ENCODE measurements at regions not wholly inside any gene's neighbourhood (a gene's known extent, or its start where the extent isn't known, plus 50 kb on each side); places are given as distances from the start of the nearest gene placed in this dataset.

DNA sequence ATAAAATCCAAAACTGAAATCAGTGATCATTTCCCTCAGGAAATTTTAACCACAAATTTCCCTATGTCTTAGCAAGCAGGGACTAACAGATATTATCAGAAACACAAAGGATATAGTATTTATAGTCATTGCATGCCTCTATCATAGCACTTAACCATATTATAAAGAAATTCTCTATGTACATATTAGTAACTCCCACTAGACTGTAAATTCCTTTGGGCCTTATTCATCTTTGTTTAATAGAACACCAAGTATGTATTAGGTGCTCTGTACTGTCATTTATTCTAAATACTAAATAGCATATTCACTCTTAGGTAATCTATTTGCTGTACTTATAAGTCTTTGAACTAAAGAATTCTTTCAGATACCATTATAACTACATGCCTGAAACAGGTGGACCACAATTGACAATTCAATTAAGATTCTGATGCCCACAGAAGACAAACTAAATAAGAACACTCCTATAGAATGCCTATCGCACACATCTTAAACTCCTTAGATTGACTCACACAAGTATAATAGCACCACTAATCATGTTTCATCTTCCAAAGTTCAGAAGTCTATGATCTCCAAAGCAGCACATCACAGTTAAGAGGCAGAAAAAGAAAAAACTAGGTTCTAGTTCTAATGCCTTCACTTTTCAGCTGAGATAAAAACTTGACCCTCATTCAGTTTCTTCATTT, 134.1 kb downstream of the FSCB start:
- peaks cover 29% of the 10 kb centered on the region for H3K9me3 Mint-ChIP-seq
- no peak for DNase-seq
- H3K27me3 Mint-ChIP-seq (ENCODE audit: low read depth) = no peaks in the 10 kb centered on the region
- H3K4me1 Mint-ChIP-seq (ENCODE audit: low read depth) = no peaks in the 10 kb centered on the region
- H3K4me3 Mint-ChIP-seq = no peak overlapping the region
- H3K36me3 Mint-ChIP-seq (ENCODE audit: insufficient read depth) = no peaks in the 10 kb centered on the region
- no peak for ATAC-seq

DNA sequence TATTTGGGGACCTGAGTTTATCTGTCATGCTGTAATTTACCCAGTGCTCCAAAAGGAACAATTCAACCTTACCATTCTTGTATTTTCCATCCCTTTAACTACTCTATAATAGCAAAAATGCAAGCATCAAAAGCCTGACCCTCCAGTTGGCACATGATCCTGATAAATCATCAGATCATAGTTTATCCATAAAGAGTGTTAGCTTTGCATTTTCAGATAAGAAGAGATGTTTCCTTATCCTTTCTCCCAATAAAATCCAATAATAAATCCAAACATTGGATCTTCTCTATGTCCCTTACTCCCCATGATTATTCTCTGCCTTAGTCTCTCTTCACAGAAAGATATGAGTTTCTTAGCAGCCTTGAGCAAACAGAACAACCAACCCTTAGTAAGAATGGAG, 134.9 kb downstream of the FSCB start:
- H3K9me3 Mint-ChIP-seq = peaks cover 26% of the 10 kb centered on the region
- H3K4me3 Mint-ChIP-seq = no peak overlapping the region
- no peaks in the 10 kb centered on the region for H3K4me1 Mint-ChIP-seq (ENCODE audit: low read depth)
- ATAC-seq (no peak), DNase-seq (no peak)
- no peaks in the 10 kb centered on the region for H3K36me3 Mint-ChIP-seq (ENCODE audit: insufficient read depth)
- H3K27me3 Mint-ChIP-seq (ENCODE audit: low read depth) = no peaks in the 10 kb centered on the region

DNA sequence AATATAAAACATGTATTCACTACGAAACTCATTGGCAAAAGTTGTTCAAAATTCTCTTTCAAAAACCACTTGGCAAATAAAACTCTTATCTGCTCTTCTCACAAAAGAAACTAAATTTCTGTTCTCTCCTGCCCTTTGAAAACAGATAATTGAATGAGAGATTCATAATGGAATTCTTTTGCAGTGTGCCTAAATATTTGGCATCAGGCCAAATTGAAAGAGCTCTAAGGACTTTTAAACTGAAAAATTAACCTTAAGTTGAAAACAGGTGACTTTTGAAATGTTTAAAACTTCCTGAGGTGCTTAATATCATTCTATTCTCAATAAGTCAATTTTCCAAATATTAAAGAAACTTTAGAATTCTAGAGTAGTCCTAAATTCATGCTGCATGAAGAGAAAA, 136.4 kb downstream of the FSCB start:
- ATAC-seq = no peak
- Mint-ChIP-seq H3K4me1 (ENCODE audit: low read depth) (no peaks in the 10 kb centered on the region), H3K27me3 (ENCODE audit: low read depth) (no peaks in the 10 kb centered on the region), H3K4me3 (no peak overlapping the region), H3K9me3 (peaks cover 16% of the 10 kb centered on the region), H3K36me3 (ENCODE audit: insufficient read depth) (no peaks in the 10 kb centered on the region)
- DNase-seq = no peak

DNA sequence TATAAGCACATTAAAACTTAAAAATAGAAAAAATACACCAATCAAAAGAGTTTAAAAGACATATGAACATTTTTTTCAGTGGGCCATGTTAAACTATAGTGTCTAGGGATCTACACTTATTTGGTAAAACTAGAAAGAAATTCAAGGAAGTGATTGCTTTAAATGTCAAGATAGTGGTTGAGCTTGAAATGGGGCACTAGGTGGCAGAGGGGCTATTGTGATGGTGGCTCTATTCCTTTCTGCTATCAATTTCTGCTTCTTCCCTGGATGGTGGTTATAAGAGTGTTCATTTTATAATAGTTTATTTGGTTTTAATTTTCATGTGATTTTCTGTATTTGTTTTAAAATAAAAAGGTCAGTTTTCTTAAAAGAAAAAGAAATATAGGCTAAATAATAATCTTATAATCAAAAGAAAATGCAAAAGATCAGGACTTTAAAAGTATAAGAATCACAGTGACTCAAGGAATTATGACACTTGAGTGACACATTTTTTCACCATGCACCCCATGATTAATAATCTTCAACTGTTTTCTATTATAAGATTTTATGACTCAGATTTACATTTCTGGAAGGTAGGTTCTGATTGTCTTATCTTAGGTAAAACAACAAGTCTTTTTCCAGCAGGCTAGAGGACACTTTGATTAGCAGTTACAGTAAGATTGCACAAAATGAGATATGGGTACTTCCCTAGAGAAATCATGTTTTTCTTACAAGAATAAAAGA, 137.5 kb downstream of the FSCB start:
- Mint-ChIP-seq H3K36me3 (ENCODE audit: insufficient read depth) (no peaks in the 10 kb centered on the region), H3K4me1 (ENCODE audit: low read depth) (no peaks in the 10 kb centered on the region), H3K9me3 (peaks cover 10% of the 10 kb centered on the region), H3K27me3 (ENCODE audit: low read depth) (no peaks in the 10 kb centered on the region), H3K4me3 (no peak overlapping the region)
- no peak for DNase-seq
- ATAC-seq = no peak

DNA sequence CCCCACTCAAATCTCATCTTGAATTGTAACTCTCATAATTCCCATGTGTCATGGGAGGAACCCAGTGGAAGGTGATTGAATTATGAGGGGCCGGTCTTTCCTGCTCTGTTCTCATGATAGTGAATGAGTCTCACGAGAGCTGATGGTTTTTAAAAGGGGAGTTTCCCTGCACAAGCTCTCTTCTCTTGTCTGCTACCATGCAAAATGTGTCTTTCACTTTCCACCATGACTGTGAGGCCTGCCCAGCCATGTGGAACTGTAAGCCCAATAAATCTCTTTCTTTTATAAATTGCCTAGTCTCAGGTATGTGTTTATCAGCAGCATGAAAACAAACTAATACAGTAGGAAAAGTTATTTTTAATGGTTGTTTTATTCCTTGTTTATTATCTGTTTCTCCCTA, 146.0 kb downstream of the FSCB start:
- Mint-ChIP-seq H3K27me3 (ENCODE audit: low read depth) (no peaks in the 10 kb centered on the region), H3K9me3 (no peaks in the 10 kb centered on the region)
- no peak for DNase-seq

DNA sequence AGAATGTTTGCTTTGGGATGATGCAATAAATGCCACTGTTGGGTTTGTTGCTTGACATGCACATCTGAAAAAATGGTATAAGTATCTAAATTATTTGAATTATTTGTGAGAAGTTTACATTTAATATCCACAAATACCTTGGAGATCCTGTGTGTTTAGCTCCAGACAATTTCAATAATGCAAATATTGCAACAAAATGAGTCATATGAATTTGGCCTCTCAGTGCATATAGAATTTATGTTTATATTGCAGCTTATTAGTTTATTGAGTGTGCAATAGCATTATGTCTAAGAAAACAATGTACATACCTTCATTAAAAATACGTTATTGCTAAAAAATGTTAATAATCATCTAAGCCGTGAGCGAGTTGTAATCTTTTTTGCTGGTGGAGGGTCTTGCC, 153.3 kb downstream of the FSCB start:
- no peak overlapping the region for H3K4me3 Mint-ChIP-seq
- H3K27me3 Mint-ChIP-seq (ENCODE audit: low read depth) = no peaks in the 10 kb centered on the region
- H3K4me1 Mint-ChIP-seq (ENCODE audit: low read depth) = no peaks in the 10 kb centered on the region
- ATAC-seq = no peak
- DNase-seq = no peak
- H3K36me3 Mint-ChIP-seq (ENCODE audit: insufficient read depth) = no peaks in the 10 kb centered on the region
- peaks cover 2% of the 10 kb centered on the region for H3K9me3 Mint-ChIP-seq

More for the DNA sequence above, 146.0 kb downstream of the FSCB start:
- Mint-ChIP-seq H3K4me3 (no peak overlapping the region), H3K4me1 (ENCODE audit: low read depth) (no peaks in the 10 kb centered on the region), H3K36me3 (ENCODE audit: insufficient read depth) (no peaks in the 10 kb centered on the region)
- ATAC-seq = no peak

DNA sequence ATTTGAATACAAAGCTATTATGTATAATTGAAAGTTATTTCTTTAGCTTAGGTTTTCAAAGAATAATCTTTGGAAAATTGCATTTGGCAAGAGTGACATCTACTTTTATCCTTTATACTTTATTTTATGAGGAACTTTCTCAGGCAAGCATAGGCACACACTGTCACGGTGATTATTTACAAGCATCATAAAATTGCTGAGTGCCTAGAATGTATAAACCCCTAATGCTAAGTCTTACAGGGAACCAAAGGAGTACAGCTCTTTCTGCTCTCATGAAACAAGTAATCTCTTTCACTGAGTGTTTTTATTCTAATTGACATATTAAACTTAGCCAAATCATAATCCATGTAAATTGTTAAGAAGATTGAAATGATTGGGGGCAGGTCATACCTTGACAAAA, 154.9 kb downstream of the FSCB start:
- DNase-seq (no peak), ATAC-seq (no peak)
- Mint-ChIP-seq H3K36me3 (ENCODE audit: insufficient read depth) (no peaks in the 10 kb centered on the region), H3K9me3 (peaks cover 8% of the 10 kb centered on the region), H3K27me3 (ENCODE audit: low read depth) (no peaks in the 10 kb centered on the region), H3K4me1 (ENCODE audit: low read depth) (no peaks in the 10 kb centered on the region), H3K4me3 (no peak overlapping the region)

DNA sequence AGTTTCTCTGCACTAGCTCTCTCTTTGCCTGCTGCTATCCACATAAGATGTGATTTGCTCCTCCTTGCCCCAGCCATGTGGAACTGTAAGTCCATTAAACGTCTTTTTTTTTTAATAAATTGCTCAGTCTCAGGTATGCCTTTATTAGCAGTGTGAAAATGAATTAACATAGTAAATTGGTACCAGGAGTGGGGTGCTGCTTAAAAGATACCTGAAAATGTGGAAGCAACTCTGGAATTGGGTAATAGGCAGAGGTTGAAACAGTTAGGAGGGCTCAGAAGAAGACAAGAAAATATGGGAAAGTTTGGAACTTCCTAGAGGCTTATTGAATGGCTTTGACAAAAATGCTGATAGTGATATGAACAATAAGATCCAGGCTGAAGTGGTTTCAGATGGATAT, 159.8 kb downstream of the FSCB start:
- H3K9me3 Mint-ChIP-seq = peaks cover 15% of the 10 kb centered on the region
- ATAC-seq (no peak), DNase-seq (no peak)
- no peaks in the 10 kb centered on the region for H3K36me3 Mint-ChIP-seq (ENCODE audit: insufficient read depth)
- H3K27me3 Mint-ChIP-seq (ENCODE audit: low read depth) = no peaks in the 10 kb centered on the region
- H3K4me1 Mint-ChIP-seq (ENCODE audit: low read depth) = no peaks in the 10 kb centered on the region
- H3K4me3 Mint-ChIP-seq = no peak overlapping the region

DNA sequence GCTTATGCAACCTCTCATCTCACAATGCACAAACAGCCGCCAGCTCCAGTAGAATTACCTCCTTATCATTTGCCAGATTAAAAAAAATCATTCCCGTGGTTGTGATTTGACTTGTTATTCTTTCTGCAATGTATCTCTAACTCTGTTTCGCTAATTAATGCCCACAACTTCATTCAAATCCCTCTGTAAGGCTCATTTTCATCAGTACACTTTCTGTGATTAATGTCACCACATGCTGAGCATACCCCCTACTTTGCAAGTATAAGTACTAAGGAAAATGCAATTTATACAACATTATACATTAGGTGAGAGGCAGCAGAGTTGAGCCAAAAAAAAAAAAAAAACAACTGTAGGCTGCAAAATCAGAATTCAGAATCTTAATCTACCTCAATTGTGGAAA, 166.0 kb downstream of the FSCB start:
- Mint-ChIP-seq H3K36me3 (ENCODE audit: insufficient read depth) (no peaks in the 10 kb centered on the region), H3K27me3 (ENCODE audit: low read depth) (no peaks in the 10 kb centered on the region), H3K9me3 (no peaks in the 10 kb centered on the region), H3K4me1 (ENCODE audit: low read depth) (no peaks in the 10 kb centered on the region), H3K4me3 (no peak overlapping the region)
- DNase-seq = no peak
- ATAC-seq = no peak

DNA sequence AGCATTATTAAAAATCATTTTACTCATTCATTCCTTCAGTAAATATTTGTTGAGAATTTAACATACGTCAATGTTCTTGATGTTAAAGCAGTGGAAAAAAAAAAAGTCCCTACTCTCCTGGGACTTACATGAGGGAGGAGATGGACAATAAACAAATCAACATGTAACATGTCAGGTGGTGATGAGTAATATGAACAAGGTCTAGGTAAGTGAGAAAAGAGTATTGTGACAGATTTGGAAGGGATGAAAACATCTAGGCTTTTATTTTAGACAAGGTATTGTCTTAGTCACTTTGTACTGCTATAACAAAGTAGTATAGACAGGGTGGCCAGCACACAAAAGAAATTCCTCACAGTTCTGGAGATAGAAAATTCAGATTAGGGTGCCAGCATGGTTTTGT, 167.2 kb downstream of the FSCB start:
- no peak for ATAC-seq
- H3K27me3 Mint-ChIP-seq (ENCODE audit: low read depth) = no peaks in the 10 kb centered on the region
- peaks cover 4% of the 10 kb centered on the region for H3K9me3 Mint-ChIP-seq
- DNase-seq = no peak
- no peaks in the 10 kb centered on the region for H3K4me1 Mint-ChIP-seq (ENCODE audit: low read depth)
- no peaks in the 10 kb centered on the region for H3K36me3 Mint-ChIP-seq (ENCODE audit: insufficient read depth)
- no peak overlapping the region for H3K4me3 Mint-ChIP-seq

DNA sequence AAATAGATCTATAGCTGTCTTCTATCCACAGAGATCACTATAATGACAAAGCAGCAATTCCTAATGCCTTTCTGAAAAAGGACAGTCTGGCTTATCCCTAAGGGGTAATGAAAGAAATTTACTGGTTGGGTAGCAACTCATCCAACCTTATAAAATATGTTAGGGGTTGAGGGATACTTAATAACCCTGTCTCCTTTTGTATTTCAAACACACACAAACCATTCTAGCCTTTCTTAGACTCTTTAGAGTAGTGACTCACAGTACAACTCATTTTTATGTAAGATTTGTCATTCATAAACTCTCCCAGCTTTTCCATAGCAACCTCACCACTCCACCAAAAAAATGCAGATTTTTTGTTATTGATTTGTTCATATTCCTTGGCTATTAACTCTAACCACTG, 167.9 kb downstream of the FSCB start:
- no peak overlapping the region for H3K4me3 Mint-ChIP-seq
- DNase-seq = no peak
- no peak for ATAC-seq
- H3K4me1 Mint-ChIP-seq (ENCODE audit: low read depth) = no peaks in the 10 kb centered on the region
- no peaks in the 10 kb centered on the region for H3K27me3 Mint-ChIP-seq (ENCODE audit: low read depth)
- no peaks in the 10 kb centered on the region for H3K36me3 Mint-ChIP-seq (ENCODE audit: insufficient read depth)
- peaks cover 4% of the 10 kb centered on the region for H3K9me3 Mint-ChIP-seq

DNA sequence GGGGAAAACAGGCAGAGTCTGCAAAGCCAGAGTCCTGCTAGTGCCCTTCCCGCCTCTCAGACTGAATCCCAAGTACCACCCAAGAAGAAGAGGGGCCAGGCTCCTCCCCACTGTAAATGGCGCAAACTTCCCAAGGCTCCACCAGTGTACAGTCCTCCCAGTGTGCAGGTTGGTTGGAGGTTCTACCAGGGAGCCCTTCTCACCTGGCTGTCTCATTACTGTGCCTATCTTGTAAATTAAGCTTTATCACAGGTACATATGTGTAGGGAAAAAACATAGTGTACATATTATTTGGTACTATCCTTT, 189.7 kb downstream of the FSCB start:
- no peaks in the 10 kb centered on the region for H3K36me3 Mint-ChIP-seq (ENCODE audit: insufficient read depth)
- ATAC-seq (no peak), DNase-seq (no peak)
- peaks cover 8% of the 10 kb centered on the region for H3K9me3 Mint-ChIP-seq
- no peaks in the 10 kb centered on the region for H3K27me3 Mint-ChIP-seq (ENCODE audit: low read depth)
- H3K4me3 Mint-ChIP-seq = no peak overlapping the region
- no peaks in the 10 kb centered on the region for H3K4me1 Mint-ChIP-seq (ENCODE audit: low read depth)

DNA sequence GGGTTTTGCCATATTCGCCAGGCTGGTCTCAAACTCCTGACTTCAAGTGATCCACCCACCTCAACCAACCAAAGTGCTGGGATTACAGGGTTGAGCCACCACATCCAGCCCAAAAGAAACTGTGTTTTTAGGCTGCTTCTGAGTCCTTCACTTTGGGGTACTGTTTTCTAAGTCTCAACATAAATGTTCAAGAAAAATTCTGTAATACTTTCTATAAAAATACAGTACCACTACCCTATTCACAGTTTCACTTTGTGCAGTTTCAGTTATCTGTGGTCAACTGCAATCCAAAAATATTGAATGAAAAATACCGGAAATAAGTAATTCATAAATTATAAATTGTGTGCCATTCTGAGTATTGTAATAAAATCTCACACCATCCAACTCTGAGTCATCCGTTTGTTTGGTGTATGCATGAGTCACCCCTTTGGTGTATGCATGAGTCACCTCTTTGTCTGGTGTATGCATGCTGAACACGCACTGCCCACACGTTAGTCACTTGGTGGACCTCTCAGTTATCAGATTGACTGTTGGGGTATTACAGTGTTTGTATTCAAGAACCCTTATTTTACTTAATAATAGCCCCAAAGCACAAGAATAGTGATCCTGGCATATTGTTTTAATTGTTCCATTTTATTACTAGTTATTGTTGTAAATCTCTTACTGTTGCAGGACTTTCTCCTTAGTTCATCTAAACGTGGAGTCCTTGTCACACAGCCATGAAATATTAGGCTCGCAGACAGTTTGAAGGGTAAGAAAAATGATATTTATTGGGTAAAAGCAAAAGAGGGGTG, 190.2 kb downstream of the FSCB start:
- no peaks in the 10 kb centered on the region for H3K36me3 Mint-ChIP-seq (ENCODE audit: insufficient read depth)
- ATAC-seq = peak; percentile 70 to 73

DNA sequence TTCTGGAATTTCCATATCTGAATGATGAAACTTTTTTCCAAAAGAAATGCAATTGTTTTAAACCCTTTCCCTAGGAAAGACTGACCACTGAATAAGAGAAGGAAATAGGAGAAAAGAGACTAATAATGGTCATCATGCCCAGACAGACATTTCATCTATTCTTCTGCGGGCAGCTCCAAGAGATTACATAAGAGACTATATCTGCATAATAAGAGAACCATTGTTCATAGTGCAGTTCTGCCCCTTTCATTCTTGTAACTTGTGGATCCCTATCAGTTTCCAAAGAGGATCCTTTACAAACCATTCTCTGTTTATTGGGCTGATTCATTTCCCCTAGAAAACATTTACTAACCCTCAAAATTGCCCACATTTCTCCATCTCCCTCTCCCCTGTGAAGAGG, 197.8 kb downstream of the FSCB start:
- H3K4me1 Mint-ChIP-seq (ENCODE audit: low read depth) = no peaks in the 10 kb centered on the region
- DNase-seq = no peak
- H3K36me3 Mint-ChIP-seq (ENCODE audit: insufficient read depth) = no peaks in the 10 kb centered on the region

More for the DNA sequence above, 190.2 kb downstream of the FSCB start:
- Mint-ChIP-seq H3K27me3 (ENCODE audit: low read depth) (no peaks in the 10 kb centered on the region), H3K9me3 (peaks cover 8% of the 10 kb centered on the region), H3K4me1 (ENCODE audit: low read depth) (no peaks in the 10 kb centered on the region), H3K4me3 (no peak overlapping the region)
- DNase-seq = no peak

DNA sequence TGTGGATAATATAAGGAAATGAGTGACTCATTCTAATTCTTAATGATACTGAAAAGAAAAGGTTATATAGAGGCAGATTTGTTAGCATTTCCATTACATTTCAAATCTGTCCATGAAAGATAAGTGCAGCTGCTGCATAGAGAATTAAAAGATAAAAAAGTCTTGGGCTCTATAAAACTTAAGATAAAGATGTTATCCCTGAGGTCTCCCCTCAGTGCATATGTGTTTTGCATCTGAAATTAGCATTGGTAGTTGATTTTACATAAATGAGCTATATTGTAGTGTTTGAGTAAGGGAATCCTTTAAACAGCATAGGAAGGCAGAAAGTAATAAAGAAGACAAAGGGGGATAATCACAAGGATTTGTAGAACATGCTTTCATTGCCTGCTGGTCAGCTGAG, 206.2 kb downstream of the FSCB start:
- ATAC-seq = no peak
- H3K36me3 Mint-ChIP-seq (ENCODE audit: insufficient read depth) = no peaks in the 10 kb centered on the region

More for the DNA sequence above, 197.8 kb downstream of the FSCB start:
- ATAC-seq = no peak
- no peaks in the 10 kb centered on the region for H3K9me3 Mint-ChIP-seq
- no peak overlapping the region for H3K4me3 Mint-ChIP-seq
- H3K27me3 Mint-ChIP-seq (ENCODE audit: low read depth) = no peaks in the 10 kb centered on the region

More for the DNA sequence above, 206.2 kb downstream of the FSCB start:
- DNase-seq = no peak
- H3K27me3 Mint-ChIP-seq (ENCODE audit: low read depth) = no peaks in the 10 kb centered on the region
- no peak overlapping the region for H3K4me3 Mint-ChIP-seq
- no peaks in the 10 kb centered on the region for H3K4me1 Mint-ChIP-seq (ENCODE audit: low read depth)
- H3K9me3 Mint-ChIP-seq = peaks cover 11% of the 10 kb centered on the region
